AG20443 (cell line): ENCODE measurements at regions not wholly inside any gene's neighbourhood (a gene's known extent, or its start where the extent isn't known, plus 50 kb on each side); places are given as distances from the start of the nearest gene placed in this dataset.
"Not testable (repeated sequence)": the region's sequence is repeated elsewhere in the genome, so short reads cannot be mapped to it uniquely, and the experiment has no call there.

ENCODE experiments used
- DNase-seq: peaks from one replicate; pipeline ENCODE4 v3.0.0; 2012; ENCODE audit warnings: low spot score, mixed read lengths

- DNase-seq: no peak
Observed at GRCh38 chrX:114272096-114272686, 311.7 kb upstream of the HTR2C start.

- DNase-seq: not testable (repeated sequence)
Observed at GRCh38 chrX:114270371-114270770, 313.5 kb upstream of the HTR2C start.

- DNase-seq: no peak
Observed at GRCh38 chrX:114268643-114269042, 315.2 kb upstream of the HTR2C start.

- DNase-seq: no peak
Observed at GRCh38 chrX:114267142-114267541, 316.7 kb upstream of the HTR2C start.

- DNase-seq: no peak
Observed at GRCh38 chrX:114252186-114252585, 331.7 kb upstream of the HTR2C start.

GRCh38 chrX:114251575-114251974 is 332.3 kb upstream of the HTR2C start:
- DNase-seq: no peak

- no peak for DNase-seq
Observed at GRCh38 chrX:114221445-114221844, 362.4 kb upstream of the HTR2C start.

GRCh38 chrX:114210879-114211278 is 373.0 kb upstream of the HTR2C start:
- DNase-seq: no peak

- no peak for DNase-seq
Observed at GRCh38 chrX:114201622-114202021, 382.3 kb upstream of the HTR2C start.

- DNase-seq: no peak
Observed at GRCh38 chrX:114181195-114181594, 402.7 kb upstream of the HTR2C start.

GRCh38 chrX:114178126-114178525 is 405.8 kb upstream of the HTR2C start:
- DNase-seq: no peak

- not testable (repeated sequence) for DNase-seq
Observed at GRCh38 chrX:114167276-114167675, 416.6 kb upstream of the HTR2C start.

GRCh38 chrX:114166601-114167000 is 417.3 kb upstream of the HTR2C start:
- no peak for DNase-seq

- no peak for DNase-seq
Observed at GRCh38 chrX:114165537-114165936, 418.3 kb upstream of the HTR2C start.

- DNase-seq: no peak
Observed at GRCh38 chrX:114162068-114162735, 421.7 kb upstream of the HTR2C start.

- no peak for DNase-seq
Observed at GRCh38 chrX:114152801-114153200, 431.1 kb upstream of the HTR2C start.

GRCh38 chrX:114152130-114152529 is 431.8 kb upstream of the HTR2C start:
- peak; percentile 2 for DNase-seq

- DNase-seq: no peak
Observed at GRCh38 chrX:114134465-114134864, 449.4 kb upstream of the HTR2C start.

- DNase-seq: no peak
Observed at GRCh38 chrX:114127411-114128025, 456.4 kb upstream of the HTR2C start.

GRCh38 chrX:114127005-114127404 is 456.9 kb upstream of the HTR2C start:
- DNase-seq: no peak

GRCh38 chrX:114101081-114101480 is 482.8 kb upstream of the HTR2C start:
- no peak for DNase-seq

GRCh38 chrX:114097866-114098265 is 486.0 kb upstream of the HTR2C start:
- DNase-seq: no peak

- DNase-seq: no peak
Observed at GRCh38 chrX:114097427-114097826, 486.5 kb upstream of the HTR2C start.

- DNase-seq: no peak
Observed at GRCh38 chrX:114095789-114096188, 488.1 kb upstream of the HTR2C start.
